A549 (cell line): ENCODE measurements at regions not wholly inside any gene's neighbourhood (a gene's known extent, or its start where the extent isn't known, plus 50 kb on each side); places are given as distances from the start of the nearest gene placed in this dataset.
"Not testable (repeated sequence)": the region's sequence is repeated elsewhere in the genome, so short reads cannot be mapped to it uniquely, and the experiment has no call there.

Experiments used
- ATAC-seq, 2 experiments: fragments of 200-7000 bp in 1 of 2; fragments of >200 bp in 1 of 2; cut with Nextera tagmentation in 1 of 2; cut with Tn5 transposase in 1 of 2; 3 replicates each; pipeline versions ENCODE4 v1.8.0 to v1.9.1; 2018 to 2020; ENCODE audit warnings: mild to moderate bottlenecking in 1 of 2, moderate library complexity in 1 of 2
- CTCF ChIA-PET: fragments of 300-600 bp; sonication (Branson Sonifier 250); formaldehyde crosslinking; extraction: SDS; loops from one replicate; lab custom pipeline; 2021; ENCODE audit warnings: antibody characterized with exemption, inconsistent platforms; lab: Yijun Ruan, JAX
- POLR2A ChIA-PET: fragments of 350-600 bp; formaldehyde crosslinking; extraction: SDS; loops from one replicate; lab custom pipeline; 2021; ENCODE audit warnings: antibody characterized with exemption, inconsistent platforms; lab: Yijun Ruan, JAX
- DNase-seq, 2 experiments: peaks; one replicate each; pipeline versions ENCODE4 v3.0.0 to v3.0.0-alpha.2; 2011 to 2016; ENCODE audit warnings: low read depth in 1 of 2, low spot score in 1 of 2
- FAIRE-seq: peaks from 2 replicates; lab custom pipeline; 2011; peaks lifted over from hg19 to GRCh38; lab: Jason Lieb, UNC
- H3K27ac ChIP-seq, 2 experiments: fragments of >200 bp; sonication (Bioruptor Twin); formaldehyde crosslinking; 3 replicates each; pipeline ENCODE4 v1.5.1; 2016 to 2017
- H3K4me1 ChIP-seq: fragments of >200 bp; sonication (Bioruptor Twin); formaldehyde crosslinking; 3 replicates; pipeline ENCODE4 v1.6.1; 2016
- H3K4me2 ChIP-seq: fragments of >200 bp; sonication (Bioruptor Twin); formaldehyde crosslinking; 3 replicates; pipeline ENCODE4 v1.6.1; 2016
- H3K4me3 ChIP-seq: fragments of >200 bp; sonication (Bioruptor Twin); formaldehyde crosslinking; 3 replicates; pipeline ENCODE4 v1.5.1; 2016
- H3K9me3 ChIP-seq: fragments of >200 bp; sonication (Bioruptor Twin); formaldehyde crosslinking; 3 replicates; pipeline ENCODE4 v1.6.1; 2016
- MAFK ChIP-seq: fragments of 450-650 bp; IDR thresholded peaks from 2 replicates; pipeline ENCODE4 v1.6.1; 2014; ENCODE audit not compliant: partially characterized antibody
- WGBS: methylation state at CpG from one replicate; pipeline ENCODE4 v1.1.6; 2017; ENCODE audit errors: missing lambda C conversion rate; 5-methylcytosine and 5-hydroxymethylcytosine counted together

GRCh38 chr2:111378348-111378747 lies 257.6 kb downstream of the BCL2L11 start:
- H3K9me3 ChIP-seq, H3K4me2 ChIP-seq, DNase-seq, H3K4me1 ChIP-seq, POLR2A ChIA-PET, H3K4me3 ChIP-seq, H3K27ac ChIP-seq, ATAC-seq, FAIRE-seq, CTCF ChIA-PET: not testable (repeated sequence)
- no CpG with 5 or more reads among the region's 3 CpGs for WGBS

GRCh38 chr2:111380733-111381439 lies 260.2 kb downstream of the BCL2L11 start:
- 100% methylated on average over 4 of the region's 5 CpGs for WGBS
- DNase-seq, POLR2A ChIA-PET, H3K4me1 ChIP-seq, H3K4me2 ChIP-seq, FAIRE-seq, H3K4me3 ChIP-seq, H3K9me3 ChIP-seq, H3K27ac ChIP-seq, ATAC-seq, CTCF ChIA-PET: not testable (repeated sequence)

- POLR2A ChIA-PET, ATAC-seq, CTCF ChIA-PET, DNase-seq, H3K4me2 ChIP-seq, H3K27ac ChIP-seq, H3K4me1 ChIP-seq, FAIRE-seq, H3K4me3 ChIP-seq, H3K9me3 ChIP-seq: not testable (repeated sequence)
- 92% methylated on average over 9 of the region's 11 CpGs for WGBS
These were observed 261.0 kb downstream of the BCL2L11 start for GRCh38 chr2:111381530-111382306.

DNA sequence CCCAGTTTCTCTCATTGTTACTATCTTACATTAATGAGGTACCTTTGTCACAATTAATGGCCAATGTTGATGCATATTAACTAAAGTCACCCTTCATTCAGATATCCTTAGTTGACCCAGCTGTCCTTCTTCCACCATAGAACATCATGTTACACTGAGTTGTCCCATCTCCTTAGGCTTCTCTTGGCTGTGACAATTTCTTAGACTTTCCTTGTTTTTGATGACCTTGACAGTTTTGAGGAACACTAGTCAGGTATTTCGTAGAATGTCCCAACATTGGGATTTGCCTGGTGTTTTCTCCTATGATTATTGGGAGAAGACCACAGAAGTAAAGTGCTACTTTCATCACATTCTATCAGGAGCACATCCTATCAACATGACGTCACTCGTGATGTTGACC lies 261.8 kb downstream of the BCL2L11 start:
- not testable (repeated sequence) for H3K4me3 ChIP-seq, H3K9me3 ChIP-seq
- TF ChIP-seq MAFK: peak; percentile 52
- TF ChIP-seq, all 56 proteins: peak for 1; not testable (repeated sequence) for 55
- CTCF ChIA-PET, H3K4me1 ChIP-seq, ATAC-seq, DNase-seq, FAIRE-seq, H3K27ac ChIP-seq, POLR2A ChIA-PET, H3K4me2 ChIP-seq: not testable (repeated sequence)
- WGBS: 95% methylated on average over 3 of the region's 3 CpGs

DNA sequence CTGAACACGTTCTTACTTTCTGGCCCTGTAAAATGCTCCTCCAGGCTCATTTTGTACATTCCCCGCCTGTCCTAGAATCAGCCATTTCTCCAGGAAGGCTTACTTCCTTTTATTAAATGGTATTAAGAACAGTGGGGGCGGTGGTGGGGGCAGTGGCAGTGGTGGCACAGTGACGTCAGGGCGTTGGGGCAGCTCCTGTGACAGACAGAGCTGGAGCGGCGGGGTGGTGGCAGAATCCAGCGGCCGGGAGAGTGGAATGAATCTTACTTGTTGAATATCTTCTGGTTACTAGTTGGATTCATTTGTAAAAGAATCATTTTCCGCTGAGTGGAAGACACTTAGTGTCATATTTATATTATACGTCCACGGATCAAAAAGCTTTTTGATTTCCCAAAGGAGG lies 262.6 kb downstream of the BCL2L11 start:
- H3K4me1 ChIP-seq, H3K27ac ChIP-seq, H3K4me2 ChIP-seq, H3K9me3 ChIP-seq, POLR2A ChIA-PET, FAIRE-seq, H3K4me3 ChIP-seq, ATAC-seq, CTCF ChIA-PET, DNase-seq: not testable (repeated sequence)
- 97% methylated on average over 10 of the region's 12 CpGs for WGBS

DNA sequence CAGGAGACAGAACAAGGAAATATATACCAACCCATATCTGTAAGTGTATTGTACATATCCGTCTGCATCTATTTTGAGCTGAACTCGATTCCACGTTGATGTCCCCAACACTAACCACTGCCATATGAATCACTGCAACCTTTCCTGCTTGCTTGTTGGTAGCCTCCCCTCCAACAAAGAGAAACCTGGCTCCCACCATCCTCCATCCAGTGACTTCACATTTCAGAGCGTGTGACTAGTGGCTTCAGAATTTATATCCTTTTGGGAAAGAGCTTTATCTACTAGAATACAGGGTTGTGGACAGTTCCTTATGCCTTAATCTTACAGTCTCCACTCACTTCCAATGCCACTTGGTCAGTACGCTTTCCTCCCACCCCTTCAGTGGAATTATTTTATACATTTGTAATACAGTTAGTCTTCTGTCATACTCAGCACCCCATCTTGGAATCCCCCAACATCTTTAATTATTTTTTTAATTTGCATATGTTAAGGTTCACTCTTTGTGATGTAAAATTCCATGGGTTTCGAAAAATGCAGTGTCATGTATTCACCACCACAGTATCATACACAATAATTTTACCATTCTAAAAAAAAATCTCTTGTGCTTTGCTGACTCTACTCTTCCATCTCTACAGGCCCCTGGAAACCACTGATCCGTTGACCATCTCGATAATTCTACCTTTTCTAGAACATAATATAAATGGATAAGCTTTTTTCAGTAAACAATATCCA lies 264.7 kb downstream of the BCL2L11 start:
- POLR2A ChIA-PET, H3K4me2 ChIP-seq, H3K4me1 ChIP-seq, CTCF ChIA-PET, DNase-seq, H3K9me3 ChIP-seq, H3K4me3 ChIP-seq, FAIRE-seq, ATAC-seq, H3K27ac ChIP-seq: not testable (repeated sequence)
- peak; percentile 48 for TF ChIP-seq MAFK
- WGBS: 91% methylated on average over 8 of the region's 8 CpGs

DNA sequence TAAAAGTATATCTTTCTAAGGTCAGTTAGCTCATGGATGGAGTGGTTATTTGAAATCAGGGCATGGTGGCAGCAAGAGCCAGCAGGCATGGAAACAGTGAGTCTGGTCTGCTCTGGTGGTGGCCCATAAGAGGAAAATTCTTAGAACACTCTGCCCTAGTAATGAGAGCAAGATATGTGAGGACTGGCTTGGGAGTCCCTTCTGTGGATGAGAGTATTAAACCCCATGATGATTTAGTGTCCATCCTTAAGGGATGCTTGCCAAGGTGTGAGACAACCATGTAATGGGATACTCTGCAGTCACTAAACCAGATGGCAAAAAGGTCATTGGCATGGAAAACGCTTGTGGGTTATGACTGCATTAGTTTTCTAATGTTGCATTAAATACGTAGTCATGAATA lies 269.9 kb downstream of the BCL2L11 start:
- H3K4me3 ChIP-seq, H3K9me3 ChIP-seq, H3K4me2 ChIP-seq, CTCF ChIA-PET, POLR2A ChIA-PET, ATAC-seq, DNase-seq, H3K4me1 ChIP-seq, H3K27ac ChIP-seq, FAIRE-seq: not testable (repeated sequence)
- WGBS: 92% methylated on average over 2 of the region's 2 CpGs

DNA sequence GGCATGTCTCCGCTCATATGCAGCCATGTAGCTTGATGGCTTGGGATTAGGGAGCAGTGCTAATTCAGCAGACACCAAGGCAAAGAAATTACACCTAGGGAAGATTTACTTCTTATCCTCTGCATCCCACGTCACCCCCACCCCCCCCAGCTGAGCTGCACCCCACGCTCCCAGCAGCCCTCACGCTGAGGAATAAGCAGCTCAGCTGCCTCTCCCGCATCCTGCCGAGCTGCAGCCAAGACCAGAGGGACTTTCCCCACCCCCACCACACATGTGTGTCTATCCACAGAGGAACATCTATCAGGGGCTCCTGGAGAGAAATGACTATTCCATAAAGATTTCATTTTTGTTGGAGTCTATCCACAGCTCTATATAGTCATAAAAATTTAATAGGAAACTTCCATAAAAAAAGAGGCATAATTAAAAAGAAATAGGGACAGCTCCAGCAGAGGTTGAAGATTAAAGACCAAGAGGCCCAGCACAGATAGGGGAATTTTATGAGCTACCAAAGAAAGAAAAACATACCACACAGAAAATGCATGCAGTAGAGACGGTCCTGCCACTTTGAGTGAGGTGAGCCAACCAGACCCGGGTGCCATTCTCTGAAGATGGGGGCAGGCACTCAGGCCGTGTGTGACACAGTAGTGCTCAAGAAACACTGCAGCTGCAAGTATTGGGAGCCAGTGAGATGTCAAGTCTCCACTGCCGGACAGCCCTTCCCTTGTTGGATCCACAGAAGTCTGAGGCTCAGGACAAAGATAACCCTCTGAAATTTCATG lies 274.8 kb downstream of the BCL2L11 start:
- H3K4me1 ChIP-seq, CTCF ChIA-PET, H3K4me3 ChIP-seq, H3K27ac ChIP-seq, POLR2A ChIA-PET, FAIRE-seq, DNase-seq, H3K9me3 ChIP-seq, ATAC-seq, H3K4me2 ChIP-seq: not testable (repeated sequence)
- WGBS: 89% methylated on average over 8 of the region's 10 CpGs

DNA sequence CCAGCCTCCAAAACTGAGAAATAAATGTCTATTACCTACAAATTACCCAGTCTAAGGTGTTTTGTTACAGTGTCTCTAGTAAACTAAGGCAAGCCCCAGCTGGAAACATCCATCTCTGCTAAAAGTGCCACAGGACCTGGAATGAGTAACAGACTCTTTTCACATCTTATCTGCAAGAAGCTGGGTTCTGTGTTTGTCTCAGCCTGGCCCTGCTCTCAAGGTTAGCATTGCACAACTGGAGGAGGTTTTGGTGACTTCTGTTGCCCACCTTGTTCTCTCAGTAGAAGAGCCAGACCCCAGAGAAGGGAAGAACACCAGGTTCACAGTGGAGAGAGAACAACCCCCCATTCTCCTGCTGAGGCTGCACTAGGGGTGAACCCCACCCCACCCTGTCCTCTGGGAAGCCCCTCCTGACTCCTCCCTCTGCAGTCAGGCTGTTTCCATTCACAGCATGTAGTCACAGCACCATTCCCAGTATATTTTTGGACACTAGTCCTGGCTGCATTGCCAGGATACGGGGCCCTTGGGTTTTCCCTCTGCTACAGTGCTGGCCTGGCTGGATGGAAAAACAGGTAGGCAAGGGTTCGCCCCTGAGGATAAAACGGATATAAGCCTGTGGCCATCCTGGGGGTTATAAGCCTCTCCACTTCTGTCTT lies 280.0 kb downstream of the BCL2L11 start:
- H3K9me3 ChIP-seq, H3K4me3 ChIP-seq, H3K27ac ChIP-seq, ATAC-seq, H3K4me2 ChIP-seq, DNase-seq, POLR2A ChIA-PET, H3K4me1 ChIP-seq, FAIRE-seq, CTCF ChIA-PET: not testable (repeated sequence)
- 91% methylated on average over 3 of the region's 3 CpGs for WGBS
